Limb (tissue), 2 donors: ENCODE measurements at regions not wholly inside any gene's neighbourhood (a gene's known extent, or its start where the extent isn't known, plus 50 kb on each side); places are given as distances from the start of the nearest gene placed in this dataset.

Source experiments
- DNase-seq, 2 donors: peaks; one replicate each; pipeline ENCODE4 v3.0.0-alpha.2; 2016; ENCODE audit errors: extremely low spot score in 2 of 2

DNA sequence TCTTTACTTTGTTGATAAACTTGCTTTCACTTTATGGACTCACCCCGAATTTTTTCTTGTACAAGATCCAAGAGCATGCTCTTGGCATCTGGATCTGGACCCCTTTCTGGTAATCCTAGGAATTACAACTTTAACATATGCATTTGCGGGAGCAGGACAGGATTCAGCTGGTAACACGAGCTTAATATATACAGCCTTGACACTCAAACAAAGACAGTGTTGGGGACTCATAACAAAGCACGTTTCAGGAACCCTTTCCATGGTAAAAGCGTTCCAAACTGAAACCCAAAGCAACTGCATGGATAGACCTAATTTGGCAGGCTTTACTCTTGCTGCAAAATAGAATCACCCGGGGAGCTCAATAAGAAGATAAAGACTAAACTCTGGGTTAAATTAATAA is 349.7 kb upstream of the AMELY start:
- DNase-seq, result no peak

DNA sequence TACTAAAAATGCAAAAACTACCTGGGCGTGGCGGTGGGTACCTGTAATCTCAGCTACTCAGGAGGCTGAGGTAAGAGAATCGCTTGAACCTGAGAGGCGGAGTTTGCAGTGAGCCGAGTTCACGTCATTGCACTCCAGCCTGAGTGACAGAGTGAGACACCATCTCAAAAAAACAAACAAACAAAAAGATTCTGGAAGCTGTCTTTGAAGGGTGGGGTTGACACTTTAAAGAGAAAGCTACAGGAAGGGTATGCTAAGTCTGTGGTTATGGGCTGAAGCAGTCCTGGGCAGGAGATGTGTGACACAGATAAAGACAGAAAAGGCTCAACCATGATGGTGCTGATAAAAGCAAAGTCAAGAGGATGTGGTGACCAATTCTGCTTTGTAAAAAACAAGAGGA is 328.5 kb upstream of the AMELY start:
- no peak for DNase-seq

DNA sequence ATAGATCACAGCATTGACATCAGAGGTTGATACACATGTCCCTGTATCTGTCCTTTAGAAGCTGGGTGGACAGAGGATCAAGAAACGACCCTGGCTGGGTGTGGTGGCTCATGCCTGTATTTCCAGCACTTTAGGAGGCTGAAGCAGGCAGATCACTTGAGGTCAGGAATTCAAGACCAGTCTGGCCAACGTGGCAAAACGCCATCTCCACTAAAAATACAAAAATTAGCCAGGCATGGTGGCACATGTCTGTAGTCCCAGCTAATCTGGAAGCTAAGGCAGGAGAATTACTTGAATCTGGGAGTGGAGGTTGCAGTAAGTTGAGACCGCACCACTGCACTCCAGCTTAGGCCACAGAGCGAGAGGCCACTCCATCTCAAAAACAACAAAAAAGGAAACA is 300.4 kb upstream of the AMELY start:
- DNase-seq, result no peak

DNA sequence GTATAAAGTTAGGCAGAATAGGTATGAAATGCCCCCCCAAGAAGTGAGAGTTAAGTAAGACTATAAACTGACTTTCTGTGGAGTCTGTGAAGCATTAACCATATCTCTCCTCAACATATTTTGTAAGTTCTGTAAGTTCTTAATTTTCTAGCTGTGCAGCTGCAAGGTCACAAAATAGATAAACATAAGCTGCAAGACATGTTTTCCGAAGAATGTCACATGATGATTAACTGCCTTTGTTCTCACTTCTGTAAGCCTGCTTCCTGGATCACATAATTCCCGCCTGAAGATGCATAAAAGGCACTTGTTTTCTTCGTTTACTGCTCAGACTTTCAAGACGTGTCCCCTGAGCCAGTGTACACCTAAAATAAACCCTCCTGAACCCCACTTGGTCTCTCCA is 292.9 kb upstream of the AMELY start:
- DNase-seq, result no peak

DNA sequence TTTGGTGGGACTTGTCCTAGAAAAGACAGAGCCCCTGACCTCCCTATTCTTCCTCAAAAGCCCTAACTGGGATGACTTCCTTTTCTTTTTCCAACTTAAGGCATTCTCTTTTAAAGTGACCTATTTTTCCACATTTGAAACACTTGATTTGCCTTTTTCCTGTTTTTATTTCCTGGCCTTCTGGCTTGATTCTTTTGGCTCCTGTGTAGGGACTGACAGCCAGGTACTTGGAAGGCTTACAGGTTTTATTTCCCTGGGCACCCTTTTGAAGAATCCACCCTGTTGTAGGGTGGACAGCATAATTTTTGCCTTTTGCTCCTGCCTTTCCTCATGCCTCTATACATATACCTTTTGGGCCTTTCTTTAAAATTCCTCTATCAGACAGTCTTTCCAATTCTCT is 271.0 kb upstream of the AMELY start:
- no peak for DNase-seq

DNA sequence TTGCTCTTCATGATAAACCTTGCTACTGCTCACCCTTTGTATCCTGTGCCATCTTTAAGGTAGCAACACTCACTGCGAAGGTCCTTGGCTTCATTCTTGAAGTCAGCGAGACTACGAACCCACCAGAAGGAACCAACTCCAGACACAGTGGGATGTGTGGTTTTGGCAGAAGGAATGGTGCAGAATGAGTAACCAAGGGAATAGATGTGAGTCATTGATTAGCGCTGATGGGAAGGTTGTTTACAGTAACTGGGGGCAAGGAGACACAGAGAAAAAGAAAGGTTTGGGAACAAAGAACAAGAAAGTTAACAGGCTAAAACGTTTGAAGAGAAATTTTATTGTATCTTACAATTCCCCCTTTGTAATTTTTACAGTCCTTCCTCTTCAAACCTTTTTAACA is 266.1 kb upstream of the AMELY start:
- no peak for DNase-seq

DNA sequence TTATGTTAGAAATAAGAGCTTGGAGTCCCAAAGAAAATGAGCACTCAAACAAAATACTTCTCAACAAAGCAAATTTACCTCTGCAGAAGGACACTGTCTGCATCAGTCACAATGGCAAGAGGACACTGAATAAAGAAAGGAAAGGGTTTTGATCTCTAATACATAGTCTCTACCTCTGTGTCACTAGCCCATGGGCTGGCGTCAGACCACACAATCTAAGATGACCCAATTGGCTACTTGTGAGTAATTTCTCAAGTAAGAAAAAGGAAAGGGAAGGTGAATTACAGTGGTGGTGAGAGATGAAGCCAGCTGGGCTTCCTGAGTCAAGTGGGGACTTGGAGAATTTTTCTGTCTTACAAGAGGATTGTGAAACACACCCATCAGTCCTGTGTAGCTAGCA is 257.9 kb upstream of the AMELY start:
- no peak for DNase-seq

DNA sequence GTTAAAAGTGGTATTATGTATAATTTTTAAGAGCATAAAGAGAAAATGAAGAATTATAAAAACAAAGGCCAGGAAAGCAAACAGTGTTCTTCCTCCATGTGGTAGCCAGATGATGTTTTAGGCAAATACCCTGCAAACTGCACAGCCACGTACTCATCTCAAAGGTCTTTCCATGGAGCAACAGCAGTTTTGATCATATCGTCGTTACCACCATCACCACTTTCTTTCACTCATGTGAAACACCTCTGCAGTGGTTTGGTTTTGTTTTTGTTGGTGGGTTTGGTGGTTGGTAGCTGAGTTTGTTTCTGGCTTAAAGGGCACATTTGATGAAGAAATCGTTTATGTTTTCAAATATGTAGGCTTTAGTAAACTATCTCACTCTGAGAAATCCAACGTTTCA is 229.9 kb upstream of the AMELY start:
- no peak for DNase-seq
